ENCODE measurements at regions not wholly inside any gene's neighbourhood (a gene's known extent, or its start where the extent isn't known, plus 50 kb on each side); places are given as distances from the start of the nearest gene placed in this dataset.

- H2AFZ ChIP-seq (ENCODE audit: low read depth, low read length) = no peak overlapping the region
- H3K79me2 ChIP-seq (ENCODE audit: control insufficient read depth, insufficient read depth, low read length) = no peaks in the 10 kb centered on the region
- TF ChIP-seq FOS (IDR thresholded peaks at IDR 0.05; ENCODE audit: borderline replicate concordance, insufficient read depth, low read length) = no peak
- no peak for TF ChIP-seq GATA2 (IDR thresholded peaks at IDR 0.05; ENCODE audit: insufficient read depth, insufficient read length, low read depth, low read length)
- no peak for TF ChIP-seq POLR2AphosphoS5 (IDR thresholded peaks at IDR 0.05; ENCODE audit: insufficient read depth, low read depth, low read length)
- no peak for TF ChIP-seq POLR2A (IDR thresholded peaks at IDR 0.05; ENCODE audit: low read depth, low read length)
- no peak for TF ChIP-seq EZH2 (IDR thresholded peaks at IDR 0.05; ENCODE audit: borderline replicate concordance, low read depth, low read length, severe bottlenecking)
- no peak for TF ChIP-seq CTCF (IDR thresholded peaks at IDR 0.05; ENCODE audit: extremely low read depth in 1 of 2, insufficient read depth in 1 of 2, low read depth in 1 of 2, low read length in 2 of 2)
- TF ChIP-seq MYC (IDR thresholded peaks at IDR 0.05; ENCODE audit: low read depth, low read length) = no peak
- TF ChIP-seq, protein P1, sequence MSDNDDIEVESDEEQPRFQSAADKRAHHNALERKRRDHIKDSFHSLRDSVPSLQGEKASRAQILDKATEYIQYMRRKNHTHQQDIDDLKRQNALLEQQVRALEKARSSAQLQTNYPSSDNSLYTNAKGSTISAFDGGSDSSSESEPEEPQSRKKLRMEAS (IDR thresholded peaks at IDR 0.05; ENCODE audit: insufficient read depth, insufficient read length) = no peak
- TF ChIP-seq JUN (IDR thresholded peaks at IDR 0.05; ENCODE audit: borderline replicate concordance, insufficient read depth, insufficient read length, low read depth) = no peak
- dilution Hi-C loops (cut with MboI; ENCODE audit: extremely low pct_ligation_motif_present, low sequenced_read_pairs) = no loop called here
- H3K9ac ChIP-seq (replicated peaks; ENCODE audit: extremely low read depth, insufficient read depth, low read length) = no peak overlapping the region
- POLR2A ChIA-PET = no interaction called here
- CTCF ChIA-PET = no interaction called here
- H3K9me3 ChIP-seq (replicated peaks; ENCODE audit: control insufficient read depth, insufficient read depth, low read length) = no peaks in the 10 kb centered on the region
- no TSS peak for BruUV-seq (replicated peaks)
- H4K20me1 ChIP-seq (replicated peaks; ENCODE audit: control insufficient read depth, extremely low read depth, insufficient read depth, low read length) = no peaks in the 10 kb centered on the region
- no peaks in the 10 kb centered on the region for H3K9me1 ChIP-seq (replicated peaks; ENCODE audit: control insufficient read depth, extremely low read depth, insufficient read depth, low read length)
- FAIRE-seq (no peak), DNase-seq (ENCODE audit: low read depth, low spot score) (no peak)
- intact Hi-C loops (cut with micrococcal nuclease) = no loop called here
- no peaks in the 10 kb centered on the region for H3K4me1 ChIP-seq (ENCODE audit: control insufficient read depth, extremely low read depth, insufficient read depth, low read length)
- H3K27me3 ChIP-seq (ENCODE audit: control insufficient read depth in 2 of 2, insufficient read depth in 2 of 2, low read length in 2 of 2) = no peaks in the 10 kb centered on the region
- no peak overlapping the region for H3K4me2 ChIP-seq (ENCODE audit: insufficient read depth, low read length)
- H3K27ac ChIP-seq (ENCODE audit: insufficient read depth, low read depth, low read length) = no peak overlapping the region
- no peaks in the 10 kb centered on the region for H3K36me3 ChIP-seq (ENCODE audit: control insufficient read depth in 2 of 2, extremely low read depth in 1 of 2, insufficient read depth in 2 of 2, low read length in 2 of 2)
- no peak overlapping the region for H3K4me3 ChIP-seq (replicated peaks in 1 of 3; ENCODE audit: insufficient read depth in 1 of 3, low read depth in 1 of 3, low read length in 3 of 3)
These were observed 65.7 kb upstream of the METRNL start for GRCh38 chr17:83013779-83014117.
